ENCODE measurements at regions not wholly inside any gene's neighbourhood (a gene's known extent, or its start where the extent isn't known, plus 50 kb on each side); places are given as distances from the start of the nearest gene placed in this dataset.
"Not testable (repeated sequence)": the region's sequence is repeated elsewhere in the genome, so short reads cannot be mapped to it uniquely, and the experiment has no call there.

DNA sequence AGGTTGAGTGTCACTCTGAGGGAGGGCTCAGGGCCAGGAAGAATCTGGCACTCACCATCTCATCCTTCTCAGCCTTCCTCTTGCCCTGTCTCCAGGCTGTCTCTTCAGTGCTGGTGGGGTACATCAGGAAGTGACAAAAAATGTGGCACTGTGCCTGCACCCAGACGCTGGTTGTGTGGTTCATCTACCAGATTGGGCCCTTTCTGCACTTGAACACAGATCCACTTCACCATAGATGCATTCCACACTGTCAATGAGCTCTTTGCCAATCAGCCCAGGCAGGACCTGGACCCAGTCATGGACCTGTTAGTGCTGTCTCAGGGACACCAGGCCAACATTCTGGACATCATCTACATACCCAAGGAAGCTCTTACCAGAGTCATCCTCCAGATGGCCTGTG lies 247.7 kb downstream of the CWH43 start:
- TF ChIP-seq, protein P1, sequence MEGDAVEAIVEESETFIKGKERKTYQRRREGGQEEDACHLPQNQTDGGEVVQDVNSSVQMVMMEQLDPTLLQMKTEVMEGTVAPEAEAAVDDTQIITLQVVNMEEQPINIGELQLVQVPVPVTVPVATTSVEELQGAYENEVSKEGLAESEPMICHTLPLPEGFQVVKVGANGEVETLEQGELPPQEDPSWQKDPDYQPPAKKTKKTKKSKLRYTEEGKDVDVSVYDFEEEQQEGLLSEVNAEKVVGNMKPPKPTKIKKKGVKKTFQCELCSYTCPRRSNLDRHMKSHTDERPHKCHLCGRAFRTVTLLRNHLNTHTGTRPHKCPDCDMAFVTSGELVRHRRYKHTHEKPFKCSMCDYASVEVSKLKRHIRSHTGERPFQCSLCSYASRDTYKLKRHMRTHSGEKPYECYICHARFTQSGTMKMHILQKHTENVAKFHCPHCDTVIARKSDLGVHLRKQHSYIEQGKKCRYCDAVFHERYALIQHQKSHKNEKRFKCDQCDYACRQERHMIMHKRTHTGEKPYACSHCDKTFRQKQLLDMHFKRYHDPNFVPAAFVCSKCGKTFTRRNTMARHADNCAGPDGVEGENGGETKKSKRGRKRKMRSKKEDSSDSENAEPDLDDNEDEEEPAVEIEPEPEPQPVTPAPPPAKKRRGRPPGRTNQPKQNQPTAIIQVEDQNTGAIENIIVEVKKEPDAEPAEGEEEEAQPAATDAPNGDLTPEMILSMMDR (IDR thresholded peaks at IDR 0.05; ENCODE audit: poor library complexity, severe bottlenecking): not testable (repeated sequence)
- TF ChIP-seq MXI1 (conservative IDR thresholded peaks at IDR 0.05; ENCODE audit: poor library complexity, severe bottlenecking); EP300 (conservative IDR thresholded peaks at IDR 0.05; ENCODE audit: poor library complexity, severe bottlenecking); POLR2AphosphoS5 (IDR thresholded peaks at IDR 0.05): not testable (repeated sequence)

Data from neural cell (in vitro differentiated cells).